ENCODE measurements at regions not wholly inside any gene's neighbourhood (a gene's known extent, or its start where the extent isn't known, plus 50 kb on each side); places are given as distances from the start of the nearest gene placed in this dataset.

DNA sequence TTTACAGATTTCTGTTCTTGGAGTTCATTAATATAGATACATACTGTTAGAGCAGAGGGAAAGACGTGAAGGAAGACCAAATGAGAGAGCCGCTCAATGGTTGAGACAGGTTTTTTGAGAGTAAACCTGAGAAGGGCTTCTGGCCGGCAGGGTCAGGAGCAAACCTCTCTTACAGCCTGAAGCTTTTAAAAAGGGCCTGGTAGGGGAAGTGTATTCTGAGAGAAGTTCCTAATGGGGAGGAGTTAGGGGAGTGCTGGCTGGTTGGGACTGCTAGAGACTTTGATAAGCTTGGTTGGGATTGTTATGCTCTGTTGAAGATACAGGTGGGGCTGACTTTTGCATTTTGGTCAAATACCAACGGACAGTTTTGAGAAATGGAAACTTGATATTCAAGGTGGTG lies 186.8 kb upstream of the PABPC4L start:
- FAIRE-seq, result no peak
- no peak for DNase-seq (ENCODE audit: low spot score)

DNA sequence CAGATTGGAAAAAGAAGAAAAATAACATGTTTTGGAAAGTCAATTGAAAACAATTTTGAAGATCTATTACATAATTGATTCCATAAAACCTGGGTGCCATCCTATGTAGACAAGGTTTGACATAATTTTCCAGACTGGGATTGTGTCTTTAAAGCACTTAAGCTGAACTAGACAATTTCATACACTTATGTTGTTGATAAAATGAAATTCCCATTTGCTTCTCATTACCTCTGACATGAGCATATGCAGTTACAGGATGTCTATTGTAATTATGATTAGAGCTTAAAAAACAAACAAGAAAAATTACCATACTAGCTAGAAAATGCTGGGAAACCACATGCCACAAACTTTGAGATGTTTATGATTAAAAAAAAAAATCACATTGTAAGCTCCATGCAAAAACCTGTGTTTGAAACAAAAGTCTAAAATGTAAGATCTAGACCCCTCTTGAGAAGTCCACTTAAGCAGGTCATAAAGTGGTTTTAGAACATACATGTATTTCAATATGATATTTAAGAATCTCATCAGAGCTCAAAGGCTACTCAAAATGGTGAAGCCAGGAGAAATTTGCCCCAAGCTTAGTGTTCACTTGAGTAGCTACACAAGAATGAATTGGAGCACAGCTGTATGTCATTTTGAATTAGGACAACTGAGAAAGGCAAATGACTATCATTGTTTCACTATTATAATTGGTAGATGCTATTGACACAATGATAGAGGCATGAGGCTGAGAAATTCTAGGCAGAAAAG lies 181.1 kb upstream of the PABPC4L start:
- no peak for DNase-seq (ENCODE audit: low spot score)
- FAIRE-seq, result no peak

DNA sequence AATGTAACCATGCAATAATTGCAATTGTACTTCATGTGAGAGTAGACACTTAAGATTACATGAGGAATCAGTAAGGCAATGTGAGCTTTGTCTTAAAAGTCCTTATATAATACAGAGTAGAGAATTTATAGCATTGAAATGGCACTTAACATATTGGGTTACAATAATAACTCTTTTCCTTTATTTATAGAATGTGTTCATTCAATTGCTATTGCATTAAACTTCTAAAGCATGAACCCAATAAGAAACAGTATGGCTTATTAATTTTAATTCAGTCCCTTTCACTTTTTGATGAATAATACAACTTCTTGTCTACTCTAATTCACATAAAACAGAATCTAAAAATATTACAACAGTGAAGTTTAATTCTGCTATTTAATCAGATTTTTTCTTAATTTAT lies 174.2 kb upstream of the PABPC4L start:
- DNase-seq (ENCODE audit: low spot score) (no peak), FAIRE-seq (no peak)

DNA sequence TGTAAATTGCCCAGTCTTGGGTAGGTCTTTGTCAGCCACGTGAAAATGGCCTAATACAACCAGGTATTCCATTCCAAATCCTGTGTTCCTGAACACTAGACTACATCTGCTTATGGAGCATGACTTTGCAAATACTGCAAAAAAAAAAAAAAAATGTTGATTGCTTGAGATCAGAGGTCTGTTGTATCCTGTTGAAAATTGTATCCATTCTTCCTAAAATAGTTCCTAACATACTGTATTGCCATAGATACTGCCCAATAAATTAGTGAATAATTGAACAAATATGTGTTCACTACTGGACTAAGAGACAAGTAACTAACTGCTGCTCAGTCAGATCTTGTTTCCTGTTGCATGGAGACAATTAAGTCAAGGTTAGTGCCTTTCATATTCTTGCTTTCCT lies 164.3 kb upstream of the PABPC4L start:
- FAIRE-seq (no peak), DNase-seq (ENCODE audit: low spot score) (no peak)

DNA sequence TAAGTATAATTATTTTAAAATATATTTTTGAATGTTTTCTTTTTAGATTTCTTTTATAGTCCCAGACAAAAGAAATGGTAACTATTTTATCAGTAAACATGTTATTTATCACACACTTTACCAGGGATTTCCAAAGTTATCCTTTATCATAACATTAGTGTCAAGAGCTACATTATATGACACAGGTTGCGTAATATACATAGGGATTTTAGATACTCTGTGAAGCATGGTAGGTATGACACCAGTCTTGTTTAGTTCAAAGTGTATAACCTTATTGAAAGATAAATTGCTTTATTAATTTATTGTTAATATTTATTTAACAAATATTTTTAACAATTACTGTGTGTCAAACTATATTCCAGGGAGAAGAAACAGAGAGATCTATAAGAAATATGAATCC lies 163.3 kb upstream of the PABPC4L start:
- FAIRE-seq, result no peak
- no peak for DNase-seq (ENCODE audit: low spot score)

- DNase-seq (ENCODE audit: low spot score) (no peak), FAIRE-seq (no peak)
Observed at GRCh38 chr4:134345244-134345643, 143.7 kb upstream of the PABPC4L start.

DNA sequence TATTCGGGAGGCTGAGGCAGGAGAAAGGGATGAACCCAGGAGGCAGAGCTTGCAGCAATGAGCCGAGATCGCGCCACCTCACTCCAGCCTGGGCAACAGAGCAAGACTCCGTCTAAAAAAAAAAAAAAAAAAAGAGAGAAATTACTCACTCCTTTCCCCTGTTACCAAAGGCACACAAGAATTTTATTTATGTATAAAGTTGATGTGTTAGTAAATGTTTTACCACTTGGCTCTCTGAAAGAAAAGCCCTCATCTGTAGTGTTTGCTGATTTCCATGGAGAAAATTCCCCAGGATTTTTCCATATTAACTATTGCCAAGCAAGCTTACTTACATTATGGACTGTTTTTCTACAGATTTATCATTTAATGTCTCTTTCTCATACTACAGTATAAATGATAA lies 142.1 kb upstream of the PABPC4L start:
- no peak for DNase-seq (ENCODE audit: low spot score)
- no peak for FAIRE-seq

DNA sequence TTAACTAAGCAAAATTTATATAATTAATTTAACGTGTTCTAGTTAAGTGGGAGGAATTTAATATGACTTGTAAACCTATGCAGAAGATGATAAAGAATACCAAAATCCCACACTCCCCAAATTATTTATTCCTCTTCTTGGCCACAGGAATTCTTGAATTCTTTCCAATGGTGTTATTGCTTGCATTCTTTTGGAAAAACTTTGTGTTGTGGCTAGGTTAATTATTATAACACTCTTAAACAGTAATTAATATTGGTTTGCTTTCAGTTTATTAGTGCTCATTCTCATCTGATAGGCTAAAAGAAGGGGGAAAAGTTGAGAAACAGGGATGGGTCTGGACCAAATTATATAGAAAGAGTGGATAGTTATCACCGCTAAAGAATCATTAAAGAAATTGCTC lies 141.5 kb upstream of the PABPC4L start:
- DNase-seq (ENCODE audit: low spot score) (no peak), FAIRE-seq (no peak)

DNA sequence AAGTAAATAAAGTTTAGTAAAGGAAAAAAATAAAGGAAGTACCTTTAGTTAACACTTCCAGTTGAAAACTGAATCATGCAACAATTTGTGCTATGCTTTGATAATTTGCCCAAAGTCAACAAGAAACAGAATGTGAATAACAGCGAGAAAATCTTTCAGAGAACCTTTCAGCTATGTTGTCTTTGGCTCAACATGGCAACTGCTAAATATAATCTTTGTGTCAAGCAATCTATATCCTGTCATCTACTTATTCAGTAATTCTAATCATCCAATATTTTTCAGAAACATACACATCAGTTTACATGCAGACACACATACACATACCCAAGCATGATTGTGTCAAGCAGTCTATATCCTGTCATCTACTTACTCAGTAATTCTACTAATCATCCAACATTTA lies 136.0 kb upstream of the PABPC4L start:
- no peak for FAIRE-seq

GRCh38 chr4:134328741-134329140 lies 127.2 kb upstream of the PABPC4L start:
- DNase-seq (ENCODE audit: low spot score) (no peak), FAIRE-seq (no peak)

More for the DNA sequence above, 136.0 kb upstream of the PABPC4L start:
- DNase-seq (ENCODE audit: low spot score), result no peak

GRCh38 chr4:134327274-134328122 lies 125.9 kb upstream of the PABPC4L start:
- FAIRE-seq (no peak), DNase-seq (ENCODE audit: low spot score) (no peak)

DNA sequence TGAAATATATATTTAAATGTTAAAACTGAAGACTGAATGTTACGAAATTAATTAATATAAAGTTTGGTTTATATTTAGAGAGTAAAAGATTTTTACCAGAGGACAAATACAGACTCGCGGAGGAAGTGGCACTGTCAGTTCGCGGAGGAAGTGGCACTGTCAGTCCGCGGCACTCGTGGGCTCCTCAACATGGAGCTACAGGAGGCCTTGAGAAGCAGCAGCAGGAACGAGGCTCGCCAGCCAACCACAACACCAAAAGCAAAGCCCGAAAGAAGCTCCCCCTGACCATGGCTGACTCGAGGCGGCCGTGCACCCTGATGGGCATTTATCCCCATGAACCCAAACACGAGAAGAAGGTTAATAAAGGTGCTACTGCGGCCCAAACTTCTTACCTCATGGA lies 125.3 kb upstream of the PABPC4L start:
- FAIRE-seq, result no peak
- DNase-seq (ENCODE audit: low spot score), result no peak

GRCh38 chr4:134324179-134324578 lies 122.6 kb upstream of the PABPC4L start:
- no peak for DNase-seq (ENCODE audit: low spot score)
- no peak for FAIRE-seq

- no peak for FAIRE-seq
- DNase-seq (ENCODE audit: low spot score), result no peak
Observed at GRCh38 chr4:134320048-134320447, 118.5 kb upstream of the PABPC4L start.

DNA sequence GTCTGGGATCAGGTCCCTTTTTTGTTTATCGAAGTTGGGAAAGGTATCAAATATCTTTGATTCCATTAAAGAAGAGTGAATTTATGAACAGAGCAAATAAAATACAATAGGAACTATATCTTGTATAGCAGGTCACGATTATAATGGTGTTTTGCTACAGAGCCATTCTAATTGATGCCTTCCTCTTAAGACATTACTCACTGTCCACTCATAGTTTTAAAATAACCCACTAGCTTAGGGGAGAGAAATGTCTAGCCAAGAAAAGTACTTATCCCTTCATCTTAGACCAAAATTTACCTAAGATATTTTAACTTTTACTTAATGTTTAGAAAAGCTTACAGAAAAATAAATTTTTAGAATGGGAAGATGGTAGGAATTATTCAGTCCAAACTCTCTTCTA lies 112.0 kb upstream of the PABPC4L start:
- DNase-seq (ENCODE audit: low spot score) (no peak), FAIRE-seq (no peak)

DNA sequence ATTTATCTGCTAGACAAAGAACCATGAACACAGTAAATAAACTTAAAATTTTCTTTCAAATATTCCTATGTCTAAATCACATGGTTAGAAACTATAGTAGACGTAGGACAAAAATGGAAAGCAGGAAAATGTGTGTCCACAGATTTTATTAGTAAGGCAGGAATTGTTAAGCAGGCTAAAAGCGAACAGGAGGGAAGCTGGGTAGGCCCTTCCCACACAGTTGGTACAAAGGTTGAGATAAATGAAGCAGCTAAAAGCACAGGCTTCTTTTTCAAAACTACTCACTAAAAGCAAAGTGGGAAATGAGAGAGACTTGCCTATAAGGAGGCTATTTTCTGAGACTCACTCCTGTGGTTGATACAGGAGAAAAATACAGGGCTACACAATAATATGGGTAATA lies 108.1 kb upstream of the PABPC4L start:
- no peak for DNase-seq (ENCODE audit: low spot score)
- no peak for FAIRE-seq

GRCh38 chr4:134308910-134309309 lies 107.3 kb upstream of the PABPC4L start:
- FAIRE-seq, result no peak
- no peak for DNase-seq (ENCODE audit: low spot score)

DNA sequence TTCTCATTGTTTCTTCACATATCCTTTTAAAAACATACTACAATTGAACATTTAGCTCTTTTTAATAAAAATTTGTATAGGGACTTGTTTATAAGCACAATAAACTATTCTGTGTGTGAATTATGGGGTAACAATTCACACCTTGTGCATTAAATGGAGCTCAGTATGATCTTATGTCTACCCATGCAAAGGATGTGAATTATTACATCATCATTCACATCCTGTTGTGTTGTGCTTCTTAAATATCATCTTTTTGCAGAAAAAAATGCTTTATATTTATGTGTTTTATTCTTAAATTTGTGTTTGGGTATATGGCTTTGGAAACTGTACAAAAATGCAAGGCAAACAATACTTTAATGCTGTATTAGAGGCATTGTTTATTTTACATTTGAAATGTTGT lies 96.7 kb upstream of the PABPC4L start:
- no peak for DNase-seq (ENCODE audit: low spot score)
- FAIRE-seq, result no peak

- DNase-seq (ENCODE audit: low spot score), result no peak
- no peak for FAIRE-seq
Observed at GRCh38 chr4:134297765-134298164, 96.2 kb upstream of the PABPC4L start.

DNA sequence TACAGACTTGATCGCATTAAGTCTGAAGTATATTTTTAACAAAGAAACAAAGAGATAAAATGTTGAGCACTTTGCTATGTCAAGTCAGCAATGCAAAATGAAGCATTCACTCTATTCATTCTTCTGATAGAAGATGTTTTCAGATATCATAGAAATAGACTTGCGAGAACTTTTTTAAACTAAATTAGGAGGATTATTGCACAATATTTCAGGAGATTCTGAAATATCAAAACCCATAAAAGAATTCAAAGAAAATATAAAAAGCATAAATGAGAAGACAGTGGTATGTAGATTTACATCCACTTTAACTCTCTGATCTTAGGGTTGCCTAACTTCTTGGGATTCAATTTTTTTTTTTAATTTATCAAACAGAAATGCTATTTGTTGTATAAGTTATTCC lies 81.1 kb upstream of the PABPC4L start:
- no peak for DNase-seq (ENCODE audit: low spot score)
- no peak for FAIRE-seq

DNA sequence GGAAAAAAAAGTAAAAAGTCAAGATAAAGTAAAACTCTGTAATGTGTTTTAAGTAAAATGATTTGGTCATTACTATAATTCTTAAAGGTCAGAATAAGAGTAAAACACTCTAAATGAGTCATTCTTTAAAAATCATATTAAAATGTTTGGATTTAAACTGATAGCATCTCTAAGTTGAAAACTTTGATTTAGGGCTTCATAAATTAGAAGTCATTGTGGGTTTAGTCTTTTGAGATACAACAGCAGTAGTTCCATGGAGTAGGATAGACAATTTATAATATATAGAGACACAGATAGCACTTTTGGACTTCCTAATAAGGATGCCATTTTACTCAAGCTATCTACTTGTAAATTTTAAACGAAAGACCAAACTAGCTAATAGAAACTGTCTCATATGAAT lies 77.1 kb upstream of the PABPC4L start:
- DNase-seq (ENCODE audit: low spot score) (no peak), FAIRE-seq (no peak)

GRCh38 chr4:134276476-134276875 lies 74.9 kb upstream of the PABPC4L start:
- no peak for FAIRE-seq

DNA sequence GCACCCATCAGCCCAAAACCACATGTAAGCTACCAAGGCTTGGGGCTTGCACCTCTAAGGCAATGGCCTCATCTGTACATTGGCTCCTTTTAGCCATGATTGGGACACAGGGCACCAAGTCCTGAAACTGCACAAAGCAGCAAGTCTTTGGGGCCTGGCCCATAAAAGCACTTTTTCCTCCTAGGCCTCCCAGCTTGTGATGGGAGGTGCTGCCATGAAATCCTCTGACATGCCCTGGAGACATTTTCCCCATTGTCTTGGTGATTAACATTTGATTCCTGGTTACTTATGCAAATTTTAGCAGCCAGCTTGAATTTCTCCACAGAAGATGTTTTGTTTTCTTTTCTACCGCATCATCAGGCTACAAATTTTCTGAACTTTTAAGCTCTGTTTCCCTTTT lies 58.5 kb upstream of the PABPC4L start:
- FAIRE-seq (no peak), DNase-seq (ENCODE audit: low spot score) (no peak)

More at GRCh38 chr4:134276476-134276875, 74.9 kb upstream of the PABPC4L start:
- DNase-seq (ENCODE audit: low spot score), result no peak
